ENCODE measurements at regions not wholly inside any gene's neighbourhood (a gene's known extent, or its start where the extent isn't known, plus 50 kb on each side); places are given as distances from the start of the nearest gene placed in this dataset.

DNA sequence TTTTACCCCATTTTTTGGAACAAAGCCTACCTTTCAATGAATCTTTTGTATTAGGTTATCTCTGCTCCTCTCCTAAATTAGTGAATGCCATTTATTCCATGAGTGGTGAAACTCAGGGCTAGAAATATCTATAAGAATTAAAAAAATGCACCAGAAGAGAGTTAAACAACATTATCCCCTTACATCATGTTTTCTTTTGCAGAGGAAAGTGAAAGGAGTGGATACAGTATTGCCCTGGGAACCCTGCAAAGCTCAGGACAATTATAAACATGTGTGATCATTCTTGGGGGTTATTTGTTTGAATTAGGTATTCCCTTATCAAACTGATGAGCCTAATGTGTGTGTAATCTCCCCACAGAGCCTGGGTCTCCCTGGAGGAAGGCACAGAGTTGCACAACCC lies 559.2 kb downstream of the RNF144A start:
- no peak for DNase-seq

DNA sequence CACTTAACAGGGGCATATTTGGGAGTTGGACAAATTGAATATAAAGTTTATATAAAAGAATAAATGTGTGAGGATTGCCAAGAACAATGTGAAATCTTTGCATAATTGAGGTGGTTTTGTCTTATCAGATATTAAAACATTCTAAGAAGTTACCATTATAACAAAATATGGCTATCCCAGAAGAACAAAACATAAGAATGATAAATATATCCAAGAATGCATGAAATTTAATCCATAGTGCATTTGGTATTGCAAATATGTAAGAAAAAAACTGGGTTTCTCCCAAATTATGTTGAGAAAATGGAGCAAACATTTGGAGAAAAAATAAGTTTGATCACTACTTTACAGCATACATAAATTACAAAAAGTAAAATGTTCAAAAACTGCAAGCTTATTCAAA lies 562.4 kb downstream of the RNF144A start:
- DNase-seq: no peak

- no peak for DNase-seq
Measured at GRCh38 chr2:7480431-7480830, 563.2 kb downstream of the RNF144A start.

GRCh38 chr2:7490672-7491071 lies 573.5 kb downstream of the RNF144A start:
- no peak for DNase-seq

GRCh38 chr2:7492719-7493118 lies 575.5 kb downstream of the RNF144A start:
- no peak for DNase-seq

- DNase-seq: no peak
Measured at GRCh38 chr2:7497178-7497577, 580.0 kb downstream of the RNF144A start.

DNA sequence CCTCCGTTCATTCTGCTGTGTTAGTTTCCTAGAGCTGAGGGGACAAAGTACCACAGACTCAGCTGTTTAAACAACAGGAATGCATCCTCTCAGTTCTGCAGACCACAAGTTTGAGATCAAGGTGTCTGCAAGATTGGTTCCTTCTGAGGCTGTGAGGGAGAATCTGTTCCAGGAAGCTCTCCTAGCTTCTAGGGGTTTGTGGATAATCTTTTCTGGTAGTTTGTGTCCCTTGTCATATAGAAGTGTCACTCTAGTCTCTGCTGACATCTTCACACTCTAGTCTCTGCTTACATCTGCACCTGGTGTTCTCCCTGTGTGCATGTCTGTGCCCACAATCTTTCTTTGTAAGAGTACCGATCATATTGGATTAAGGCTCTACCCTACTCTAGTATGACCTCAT lies 581.8 kb downstream of the RNF144A start:
- DNase-seq: no peak

DNA sequence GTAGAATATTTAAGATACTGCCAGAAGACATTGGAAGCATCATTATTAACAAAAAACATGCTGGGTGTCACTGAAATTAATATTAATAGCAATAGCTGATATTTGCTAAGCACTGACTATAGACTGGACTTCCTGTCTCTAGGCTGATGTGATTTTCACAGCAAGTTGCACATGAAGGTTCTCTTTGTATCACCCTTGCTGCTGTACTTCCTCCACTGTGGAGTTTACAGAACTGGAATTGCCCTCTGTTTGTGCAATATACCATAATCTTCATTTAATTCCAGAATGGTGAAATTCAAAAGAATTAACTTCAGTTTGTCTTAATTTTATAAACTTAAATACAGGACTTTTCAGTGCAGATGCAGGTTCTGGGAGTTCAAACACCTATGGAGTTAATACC lies 585.1 kb downstream of the RNF144A start:
- no peak for DNase-seq

DNA sequence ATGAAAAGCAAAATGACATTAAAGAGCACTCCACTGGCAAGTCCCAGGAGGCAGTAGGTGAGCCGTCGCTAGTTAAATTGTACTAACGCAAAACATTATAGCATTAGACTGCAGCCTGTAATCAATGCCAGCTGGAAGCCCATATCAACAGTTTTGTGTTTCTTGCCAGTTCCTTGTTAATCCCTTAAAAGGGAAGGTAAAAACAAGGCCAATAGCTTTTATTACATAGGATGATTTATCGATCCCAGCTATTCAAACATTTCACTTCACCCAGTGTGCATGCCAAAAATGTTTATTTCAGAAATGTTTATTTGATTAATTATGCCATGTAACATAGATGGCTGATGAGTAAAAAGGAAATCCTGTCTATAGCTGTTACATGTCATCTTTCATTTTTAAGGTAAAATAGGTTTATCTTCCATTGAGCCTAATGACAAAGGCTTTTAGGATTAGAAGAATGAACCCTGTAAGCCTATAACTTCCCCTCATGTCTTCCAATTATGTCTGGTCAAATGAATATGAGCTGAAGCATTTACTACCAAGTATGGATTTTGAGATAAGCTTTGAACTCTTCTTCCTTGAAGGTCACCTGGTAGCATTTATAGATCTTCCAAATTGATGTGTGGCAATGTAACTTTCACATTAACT lies 591.2 kb downstream of the RNF144A start:
- peak; percentile 46 for DNase-seq

GRCh38 chr2:7510353-7510752 lies 593.1 kb downstream of the RNF144A start:
- no peak for DNase-seq

DNA sequence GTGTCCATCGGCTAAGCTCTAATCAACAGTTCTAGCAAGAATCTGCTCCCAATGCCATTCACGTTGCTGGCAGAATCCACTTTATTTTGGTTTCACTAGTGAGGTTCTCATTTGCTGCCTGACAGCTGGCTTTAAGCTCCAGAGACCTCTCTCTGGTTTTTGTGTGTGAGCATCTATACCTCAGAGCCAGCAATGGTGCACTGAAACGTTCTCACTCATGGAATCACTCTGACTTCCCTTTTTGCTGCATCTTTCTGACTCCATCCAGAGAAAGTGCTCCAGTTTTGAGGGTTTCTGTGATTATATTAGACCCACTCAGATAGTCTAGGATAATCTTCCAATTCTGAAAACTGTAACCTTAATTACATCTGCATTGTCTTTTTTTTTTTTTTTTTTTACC lies 596.6 kb downstream of the RNF144A start:
- no peak for DNase-seq

DNA sequence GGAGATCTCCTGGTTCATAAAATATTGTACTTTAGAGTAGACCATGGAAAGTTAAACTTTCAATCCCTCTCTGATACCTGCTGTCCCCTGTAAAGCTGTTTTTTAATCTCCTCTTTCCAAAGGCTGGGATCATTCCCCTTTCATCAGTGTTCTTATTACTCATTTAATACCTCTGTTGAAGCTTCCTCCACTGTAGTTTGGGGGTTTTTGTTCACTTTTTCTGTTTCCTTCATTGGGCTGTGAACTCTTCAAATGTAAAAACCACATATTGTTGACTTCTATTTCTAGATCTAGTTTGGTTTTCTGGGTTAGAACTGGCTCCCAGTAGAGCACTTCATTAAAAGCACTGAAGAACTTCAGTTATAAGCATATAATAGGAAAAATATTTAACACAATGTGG lies 598.1 kb downstream of the RNF144A start:
- DNase-seq: no peak

DNA sequence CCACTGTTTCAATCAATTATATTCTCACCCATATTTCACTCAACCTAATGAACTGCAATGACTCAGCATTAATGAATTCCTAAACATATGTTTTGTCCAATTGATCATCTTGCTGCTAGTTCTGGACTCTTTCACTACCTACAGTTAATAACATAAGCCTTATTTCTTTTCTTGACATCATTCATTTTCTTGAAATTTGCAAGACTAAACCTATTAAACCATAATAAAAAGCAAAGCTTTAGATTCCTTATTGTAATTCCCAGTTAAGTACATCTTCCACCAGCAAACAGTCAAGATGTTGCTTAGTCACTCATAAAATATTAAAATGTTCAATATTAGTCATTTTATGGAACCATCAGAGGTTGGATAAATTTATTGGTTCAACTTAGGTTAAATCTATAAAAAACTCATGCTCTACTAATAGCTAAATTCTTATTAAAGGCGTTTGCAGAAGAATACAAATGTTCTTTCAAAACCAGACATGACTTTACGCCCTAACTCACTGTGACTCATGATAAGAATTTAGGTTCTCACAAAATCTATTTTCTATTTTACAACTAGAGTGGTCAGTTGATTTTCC lies 599.4 kb downstream of the RNF144A start:
- no peak for DNase-seq

DNA sequence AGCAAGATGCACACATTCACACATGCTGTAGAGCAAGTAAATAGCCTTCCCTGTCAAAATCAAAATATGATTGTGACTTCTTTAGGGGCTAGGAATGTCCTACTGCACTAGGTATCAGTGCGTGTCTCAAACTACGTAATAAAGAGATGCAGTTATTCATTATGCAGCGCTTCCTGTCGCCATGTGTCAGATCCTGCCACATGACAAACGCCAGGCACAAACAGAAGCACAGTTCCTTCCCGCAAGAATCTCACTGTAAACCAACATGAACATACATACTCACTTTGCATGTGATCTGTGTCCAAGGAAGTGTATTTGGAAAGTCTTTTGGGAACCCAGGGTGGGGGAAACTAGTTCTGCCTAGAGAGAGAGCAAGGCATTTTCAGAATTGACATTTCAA lies 599.9 kb downstream of the RNF144A start:
- no peak for DNase-seq

DNA sequence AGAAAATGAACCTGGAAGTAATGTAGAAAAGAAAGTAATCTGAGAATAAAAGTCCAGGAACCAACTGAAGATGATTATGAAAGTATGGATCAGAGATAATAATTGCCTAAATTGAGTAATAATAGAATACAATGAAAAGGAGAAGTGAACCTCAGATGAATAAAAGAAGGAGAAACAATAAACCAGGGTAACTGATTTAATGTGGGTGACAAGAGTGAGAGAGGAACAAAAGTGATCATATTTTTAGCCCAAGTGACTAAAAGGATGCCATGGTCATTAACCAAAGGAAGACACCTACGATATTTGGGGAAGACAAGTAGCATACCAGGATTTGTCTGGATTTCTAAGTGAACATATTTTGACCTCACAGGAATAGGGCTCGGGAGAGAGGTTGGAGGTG lies 600.6 kb downstream of the RNF144A start:
- DNase-seq: no peak

- DNase-seq: no peak
Measured at GRCh38 chr2:7523481-7524120, 606.4 kb downstream of the RNF144A start.

DNA sequence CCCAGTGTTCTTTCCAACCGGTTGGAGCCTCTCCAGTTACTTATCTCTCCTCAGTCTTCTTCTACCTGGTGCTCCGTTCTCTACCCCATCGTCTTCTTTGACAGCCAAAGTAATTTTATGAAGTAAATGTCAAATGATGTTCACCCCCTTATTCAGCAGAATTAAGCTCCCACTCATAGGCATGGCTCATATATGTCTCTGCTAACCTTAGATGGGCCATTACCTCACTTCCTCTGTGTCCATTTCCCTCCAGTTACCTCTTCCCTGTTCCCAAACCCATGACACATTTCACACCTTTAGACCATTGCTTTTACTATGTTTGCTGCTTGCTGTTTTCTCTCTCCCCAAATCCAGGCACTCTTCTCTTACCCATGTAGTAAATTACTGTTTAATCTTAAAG lies 607.0 kb downstream of the RNF144A start:
- no peak for DNase-seq

GRCh38 chr2:7525746-7526145 lies 608.5 kb downstream of the RNF144A start:
- DNase-seq: no peak

DNA sequence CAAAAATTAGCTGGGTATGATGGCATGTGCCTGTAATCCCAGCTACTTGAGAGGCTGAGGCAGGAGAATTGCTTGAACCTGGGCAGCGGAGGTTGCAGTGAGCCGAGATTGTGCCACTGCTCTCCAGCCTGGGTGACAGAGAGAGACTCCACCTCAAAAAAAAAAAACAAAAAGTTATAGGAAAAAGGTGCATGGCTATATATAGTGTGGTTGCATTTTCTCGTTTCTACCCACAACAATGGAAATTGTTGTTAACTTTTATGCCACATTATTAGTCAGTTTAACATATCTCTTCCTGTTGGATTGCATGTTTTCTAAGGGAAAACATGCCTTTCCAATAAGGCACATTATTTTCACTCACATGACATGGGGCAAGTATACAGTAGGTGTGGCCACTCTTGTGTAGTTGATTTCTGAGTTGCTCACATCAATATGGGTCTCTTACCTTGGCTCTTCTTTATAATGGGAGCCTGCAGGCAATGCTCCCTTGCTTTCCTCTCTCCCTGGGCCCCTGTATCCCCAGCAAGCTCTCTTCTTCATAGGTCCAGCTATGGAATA lies 610.0 kb downstream of the RNF144A start:
- DNase-seq: no peak

DNA sequence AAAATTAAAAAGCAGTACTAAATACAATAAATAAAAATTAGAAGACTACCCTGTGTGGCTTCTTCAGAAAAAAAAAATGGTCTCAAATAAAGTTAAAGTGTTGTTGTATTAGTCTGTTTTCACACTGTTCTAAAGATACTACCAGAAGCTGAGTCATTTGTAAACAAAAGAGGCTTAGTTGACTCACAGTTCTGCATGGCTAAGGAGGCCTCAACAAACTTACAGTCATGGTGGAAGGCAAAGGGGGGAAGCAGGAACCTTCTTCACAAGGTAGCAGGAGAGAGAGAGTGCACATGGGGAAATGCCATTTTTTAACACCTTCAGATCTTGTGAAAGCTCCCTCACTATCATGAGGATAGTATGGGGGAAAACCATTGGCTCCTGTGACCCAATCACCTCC lies 612.8 kb downstream of the RNF144A start:
- no peak for DNase-seq

DNA sequence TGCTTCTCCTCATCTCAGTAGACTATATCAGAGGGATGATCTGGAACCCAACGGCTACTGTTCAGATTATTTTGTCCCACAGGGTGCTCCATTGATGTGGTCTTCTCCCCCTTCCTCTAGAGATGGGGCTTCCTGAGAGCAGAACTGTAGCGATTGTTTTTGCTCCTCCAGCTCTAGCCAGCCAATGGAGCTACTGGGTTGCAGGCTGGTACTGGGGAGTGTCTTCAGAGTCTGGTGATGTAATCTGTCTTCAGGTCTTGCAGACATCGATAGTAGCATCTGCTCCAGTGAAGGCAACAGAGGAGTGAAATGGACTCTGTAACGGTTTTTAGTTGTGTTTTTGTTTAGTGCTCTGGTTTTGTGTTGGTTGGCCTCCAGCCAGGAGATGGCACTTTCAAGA lies 621.9 kb downstream of the RNF144A start:
- no peak for DNase-seq

GRCh38 chr2:7539760-7540159 lies 622.5 kb downstream of the RNF144A start:
- DNase-seq: no peak

- no peak for DNase-seq
Measured at GRCh38 chr2:7552825-7553570, 635.8 kb downstream of the RNF144A start.

GRCh38 chr2:7555260-7555659 lies 638.0 kb downstream of the RNF144A start:
- no peak for DNase-seq

Measured in NCI-H345 (cell line).